Frontal cortex (tissue), 3 donors: ENCODE measurements at regions not wholly inside any gene's neighbourhood (a gene's known extent, or its start where the extent isn't known, plus 50 kb on each side); places are given as distances from the start of the nearest gene placed in this dataset.
"Not testable (repeated sequence)": the region's sequence is repeated elsewhere in the genome, so short reads cannot be mapped to it uniquely, and the experiment has no call there.

Experiments
- DNase-seq, 2 donors: peaks; one replicate each; pipeline ENCODE4 v3.0.0; 2012; ENCODE audit warnings: low spot score in 2 of 2
- FAIRE-seq: peaks from 2 replicates; lab custom pipeline; 2012; peaks lifted over from hg19 to GRCh38; lab: Jason Lieb, UNC
- donor health status: control.
- donor health status: control.
- donor health status: control.

- DNase-seq (no peak), FAIRE-seq (no peak)
Measured at GRCh38 chr14:58964598-58964928, 223.9 kb upstream of the DAAM1 start.

GRCh38 chr14:58965601-58966000 lies 222.9 kb upstream of the DAAM1 start:
- DNase-seq (no peak), FAIRE-seq (no peak)

DNA sequence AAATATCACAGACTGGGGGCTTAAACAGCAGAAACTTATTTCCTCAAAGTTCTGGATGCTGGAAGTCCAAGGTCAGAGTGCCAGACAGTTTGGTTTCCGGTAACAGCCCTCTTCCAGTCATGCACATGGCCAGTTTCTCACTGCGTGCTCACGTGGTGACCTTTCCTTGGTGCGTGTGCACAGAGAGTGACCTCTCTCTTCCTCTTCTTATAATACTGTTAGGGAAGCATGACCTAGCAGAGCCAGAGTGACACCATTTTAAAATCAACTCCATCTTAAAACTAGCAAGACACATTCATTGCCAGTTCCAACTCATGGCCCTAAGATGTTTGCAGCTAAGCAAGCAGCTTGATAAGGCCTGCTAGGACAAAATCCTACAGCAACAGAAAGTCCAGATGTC lies 221.5 kb upstream of the DAAM1 start:
- no peak for DNase-seq
- FAIRE-seq, result no peak

DNA sequence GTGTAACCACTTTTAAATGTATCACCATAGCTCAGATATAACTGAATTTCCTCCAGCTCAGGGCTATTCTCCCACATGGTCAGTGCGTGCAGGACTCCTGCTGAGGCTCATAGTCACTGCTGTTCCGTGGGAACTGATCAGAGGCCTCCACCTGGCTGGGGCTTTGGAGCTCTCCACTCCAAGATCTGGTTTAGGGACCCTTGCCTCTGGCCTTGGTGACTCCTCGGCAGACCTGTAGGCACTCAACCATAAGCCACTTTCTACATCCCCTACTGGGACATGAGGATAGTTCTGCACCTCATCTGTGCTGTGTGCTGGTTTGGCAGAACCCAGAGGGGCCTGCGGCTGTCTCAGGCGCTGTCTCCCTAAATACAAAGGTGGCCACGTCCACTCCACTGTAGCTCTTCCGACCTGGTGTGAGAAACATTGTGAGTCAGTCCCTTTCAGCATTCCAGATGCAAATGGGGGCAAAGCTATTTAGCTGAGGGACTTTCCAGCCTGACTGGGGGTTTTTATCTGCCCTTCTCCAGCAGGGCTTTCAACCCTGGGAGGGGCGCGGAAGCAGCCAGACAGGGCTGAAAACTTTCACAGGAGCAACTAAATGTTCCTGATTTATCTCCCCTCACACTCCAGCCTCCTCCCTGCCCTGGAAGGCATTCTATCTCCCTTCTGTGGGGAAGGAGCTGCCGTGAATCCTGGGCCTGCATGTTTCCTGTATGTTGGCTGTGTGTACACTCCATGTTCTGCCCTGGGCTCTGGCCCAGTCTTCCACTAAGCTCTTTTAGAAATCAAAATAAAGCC lies 218.3 kb upstream of the DAAM1 start:
- DNase-seq (no peak), FAIRE-seq (no peak)

DNA sequence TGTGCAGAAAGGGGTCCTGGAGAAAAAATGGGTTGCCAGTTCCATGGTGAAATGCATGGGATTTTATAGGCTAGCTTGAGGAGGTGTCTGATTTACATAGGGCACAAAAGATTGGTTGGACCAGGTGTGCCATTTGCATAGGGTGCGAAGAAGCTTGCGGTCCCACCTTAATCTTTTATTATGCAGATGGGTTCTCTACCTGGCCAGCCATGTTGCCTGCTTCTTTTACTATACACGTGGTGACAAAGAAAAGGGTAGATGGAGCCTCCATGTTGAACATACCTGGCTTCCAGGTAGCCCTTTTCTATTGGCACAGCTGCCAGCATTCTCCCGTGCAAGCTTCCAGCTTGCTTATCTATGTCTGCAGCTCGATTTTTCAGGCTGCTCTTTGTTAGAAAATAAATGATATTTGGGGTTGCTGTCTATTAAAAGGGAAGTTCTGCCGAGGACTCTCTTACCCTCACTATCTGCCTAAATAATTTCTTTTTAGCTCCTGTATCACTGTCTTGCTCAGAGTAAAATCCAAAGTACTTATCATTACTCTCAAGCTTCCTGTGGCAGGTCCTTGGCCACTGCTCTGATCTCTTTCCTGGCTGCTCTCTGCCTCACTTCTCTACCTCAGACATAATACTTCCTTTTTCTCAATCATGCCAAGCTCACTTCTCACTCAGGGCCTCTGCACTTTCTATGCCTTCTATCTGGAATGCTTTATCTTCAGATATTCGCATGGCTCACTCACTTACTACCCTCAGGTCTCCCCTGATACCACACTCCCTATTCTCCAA lies 216.0 kb upstream of the DAAM1 start:
- no peak for FAIRE-seq
- no peak for DNase-seq

- FAIRE-seq, result no peak
- no peak for DNase-seq
Measured at GRCh38 chr14:58977366-58977765, 211.1 kb upstream of the DAAM1 start.

DNA sequence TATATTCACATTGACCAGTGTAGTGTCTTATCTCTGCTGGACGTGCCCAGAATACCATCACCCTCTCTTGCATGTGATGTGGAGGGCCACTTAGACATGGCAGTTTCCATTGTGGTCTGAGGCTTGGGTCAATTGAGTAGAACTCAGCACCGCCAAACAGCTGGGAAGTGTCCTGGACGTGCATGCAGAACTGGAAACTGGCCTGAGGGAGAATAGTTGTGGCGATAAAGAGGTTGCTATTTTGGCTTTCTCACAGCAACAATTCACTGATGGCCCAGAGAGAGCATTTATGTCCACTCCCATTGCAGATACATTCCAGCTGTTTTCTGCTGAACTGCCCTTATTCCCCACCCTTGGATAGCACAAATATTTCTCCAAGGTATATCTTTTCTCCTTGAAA lies 210.1 kb upstream of the DAAM1 start:
- DNase-seq, result no peak
- FAIRE-seq, result no peak

DNA sequence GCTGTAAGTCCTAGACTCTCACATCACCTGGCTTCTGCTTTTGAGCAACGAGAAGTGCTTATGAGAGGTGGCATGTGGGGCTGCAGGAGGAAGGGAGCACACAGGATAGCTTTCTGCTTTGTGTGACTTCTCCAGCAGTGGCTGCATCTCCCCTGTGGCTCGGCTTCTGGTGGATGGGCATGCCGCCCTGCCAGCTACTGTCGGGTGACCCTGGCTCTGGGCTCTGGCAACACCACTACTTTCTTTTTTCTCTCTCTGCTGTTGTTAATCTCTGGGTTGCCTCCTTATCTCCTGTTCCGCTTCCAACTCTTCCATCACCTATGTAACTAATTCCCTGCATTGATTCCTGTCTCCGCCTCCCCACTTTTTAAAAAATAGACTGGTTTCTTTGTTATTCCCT lies 209.1 kb upstream of the DAAM1 start:
- no peak for FAIRE-seq
- no peak for DNase-seq

DNA sequence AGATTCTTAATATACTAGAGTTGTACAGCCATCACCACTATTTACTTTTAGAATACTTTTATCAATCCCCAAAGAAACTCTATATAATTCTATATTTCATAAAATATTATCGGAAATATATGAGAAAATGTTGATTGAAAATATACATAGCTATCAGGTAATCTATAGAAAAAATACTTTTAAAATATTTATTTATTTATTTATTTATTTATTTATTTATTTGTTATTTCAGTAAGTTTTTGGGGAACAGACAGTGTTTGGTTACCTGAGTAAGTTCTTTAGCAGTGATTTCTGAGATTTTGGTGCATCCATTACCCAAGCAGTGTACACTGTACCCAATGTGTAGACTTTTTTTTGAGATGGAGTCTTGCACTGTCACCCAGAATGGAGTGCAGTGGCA lies 206.6 kb upstream of the DAAM1 start:
- no peak for DNase-seq
- FAIRE-seq, result peak; percentile 91

- FAIRE-seq (no peak), DNase-seq (no peak)
Measured at GRCh38 chr14:58985786-58986185, 202.7 kb upstream of the DAAM1 start.

DNA sequence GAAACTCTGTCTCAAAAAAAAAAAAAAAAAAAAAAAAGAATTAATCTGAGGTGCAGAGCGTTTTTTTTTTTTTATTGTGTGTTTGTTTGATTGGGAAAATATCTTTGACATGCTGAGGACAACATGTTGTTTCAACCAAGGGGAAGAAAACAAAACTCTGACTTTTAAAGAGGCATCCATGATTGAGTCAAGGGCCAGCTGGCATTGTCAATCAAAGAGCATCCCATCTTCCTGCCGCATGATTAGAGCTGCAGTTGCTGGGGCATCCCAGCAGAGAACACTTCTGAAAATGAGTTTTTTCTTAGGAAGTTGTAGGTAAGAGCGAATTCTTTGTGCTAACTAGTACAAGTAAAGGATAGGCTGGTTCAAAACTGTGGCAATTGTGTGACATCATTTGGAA lies 200.9 kb upstream of the DAAM1 start:
- DNase-seq (no peak), FAIRE-seq (no peak)

DNA sequence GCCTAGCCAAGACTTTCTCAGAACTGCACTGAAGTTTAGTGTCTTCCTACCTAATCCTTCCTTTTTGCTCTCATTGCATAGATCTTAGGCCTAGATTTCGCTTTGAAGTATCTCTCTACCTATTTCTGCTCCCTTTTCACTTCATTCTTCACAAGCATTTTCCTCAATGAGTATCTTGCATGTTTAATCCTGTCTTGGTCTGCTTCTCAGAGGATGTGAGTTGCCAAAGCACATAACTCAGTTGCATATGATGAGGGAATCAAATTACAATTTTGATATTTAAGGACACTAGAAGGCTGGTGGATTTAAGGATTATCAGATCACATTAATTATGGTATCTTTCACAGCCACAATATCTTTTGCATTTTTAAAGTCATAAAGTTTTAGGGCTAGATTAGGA lies 195.5 kb upstream of the DAAM1 start:
- FAIRE-seq, result no peak

GRCh38 chr14:58994130-58994529 lies 194.3 kb upstream of the DAAM1 start:
- no peak for FAIRE-seq

More for the DNA sequence above, 195.5 kb upstream of the DAAM1 start:
- no peak for DNase-seq

GRCh38 chr14:59004012-59004411 lies 184.5 kb upstream of the DAAM1 start:
- DNase-seq, result no peak
- FAIRE-seq, result no peak

More at GRCh38 chr14:58994130-58994529, 194.3 kb upstream of the DAAM1 start:
- DNase-seq, result no peak

DNA sequence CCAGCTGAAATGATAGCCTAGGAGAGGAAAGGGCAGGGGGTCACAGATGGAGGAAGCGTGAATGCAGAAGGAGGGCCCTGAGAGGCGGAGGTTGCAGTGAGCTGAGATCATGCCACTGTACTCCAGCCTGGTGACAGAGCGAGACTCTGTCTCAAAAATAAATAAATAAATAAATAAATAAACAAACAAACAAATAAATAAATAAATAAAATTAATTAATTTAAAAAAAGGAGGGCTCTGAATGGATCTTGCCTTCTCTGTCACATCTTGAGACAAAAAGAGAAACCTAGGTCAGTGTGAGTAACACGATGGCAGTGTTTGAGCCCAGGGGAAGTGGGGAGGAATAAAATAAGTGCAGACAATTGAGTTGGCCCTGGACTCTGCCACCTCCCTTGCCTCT lies 182.3 kb upstream of the DAAM1 start:
- not testable (repeated sequence) for FAIRE-seq, DNase-seq

GRCh38 chr14:59009967-59010366 lies 178.5 kb upstream of the DAAM1 start:
- DNase-seq (no peak), FAIRE-seq (no peak)

DNA sequence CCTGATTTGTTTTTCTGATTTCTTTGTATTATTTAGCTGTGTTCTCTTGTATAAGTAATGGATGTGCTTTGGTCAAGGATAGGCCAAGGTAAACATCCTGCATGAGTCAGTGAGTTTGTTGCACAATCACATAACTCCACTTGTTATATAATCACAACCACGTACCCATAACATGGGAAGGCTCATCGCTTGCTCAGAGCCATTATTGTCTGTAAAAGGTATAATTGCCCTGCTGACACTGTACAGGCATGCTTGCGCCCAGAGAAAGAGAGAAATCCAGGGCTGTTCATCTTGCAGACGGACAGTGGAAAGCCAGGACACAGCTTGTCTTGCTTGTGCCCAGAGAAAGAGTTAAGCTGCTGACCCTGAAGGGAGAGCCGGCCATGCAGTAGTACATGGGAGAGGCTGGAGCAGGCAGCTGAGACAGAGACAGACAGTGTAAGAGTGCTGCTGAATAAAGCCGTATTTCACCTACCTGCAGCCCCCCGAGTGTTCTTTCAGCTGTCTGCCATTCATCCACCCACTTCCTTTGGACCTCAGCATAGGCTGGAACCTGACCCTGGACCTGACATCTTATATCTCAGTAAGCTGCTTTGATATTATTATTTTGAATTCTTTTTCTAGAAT lies 174.7 kb upstream of the DAAM1 start:
- DNase-seq (no peak), FAIRE-seq (no peak)

DNA sequence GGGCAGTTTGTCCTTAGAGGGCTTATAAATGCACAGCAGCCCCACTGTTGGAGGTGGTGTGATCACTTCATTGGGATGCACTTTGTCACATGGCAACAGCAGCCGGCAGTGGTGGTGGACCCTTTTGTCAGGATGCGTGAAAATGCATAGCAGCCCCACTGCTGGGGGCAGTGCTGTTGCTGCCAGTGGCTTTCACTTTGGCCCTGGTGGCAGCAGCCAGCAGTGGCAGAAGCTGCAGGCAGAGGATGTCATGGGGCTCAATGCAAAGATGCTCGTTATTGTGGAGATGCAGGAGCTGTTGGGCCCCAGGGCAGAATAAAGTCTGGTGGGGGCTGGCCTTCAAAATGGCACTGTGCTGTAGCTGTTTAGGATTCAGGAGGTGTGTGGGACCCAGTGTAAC lies 173.0 kb upstream of the DAAM1 start:
- no peak for FAIRE-seq
- no peak for DNase-seq

DNA sequence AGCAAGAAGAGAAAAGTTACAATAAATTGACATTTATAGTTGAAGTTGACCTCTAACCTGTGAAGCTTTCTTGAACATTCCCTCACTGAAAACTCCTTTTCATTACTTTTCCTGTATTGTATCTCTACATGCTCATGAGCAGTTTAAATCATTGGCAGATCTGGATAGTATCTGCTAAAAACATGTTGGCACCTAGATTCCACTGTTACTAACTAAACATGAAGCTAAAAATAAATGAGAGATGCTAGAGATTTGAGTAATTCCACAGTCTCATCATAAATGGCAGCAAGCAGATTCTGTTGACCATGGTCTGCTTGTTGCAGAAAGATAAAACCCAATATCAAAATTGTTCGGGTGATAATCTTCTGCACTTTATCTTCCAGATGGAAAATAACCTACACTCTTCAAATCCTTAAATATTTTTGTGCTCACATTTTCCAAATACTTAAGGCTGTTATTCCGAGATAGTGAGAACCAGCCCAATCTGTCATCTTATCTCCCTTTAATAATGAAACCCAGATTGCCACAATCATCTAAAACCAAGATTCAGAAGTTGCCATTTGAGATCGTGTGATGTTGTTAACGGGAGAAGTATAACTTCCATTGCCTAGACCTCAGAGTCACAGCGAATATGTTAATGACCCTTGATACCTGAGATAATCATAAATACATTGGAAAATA lies 171.0 kb upstream of the DAAM1 start:
- FAIRE-seq (no peak), DNase-seq (no peak)

DNA sequence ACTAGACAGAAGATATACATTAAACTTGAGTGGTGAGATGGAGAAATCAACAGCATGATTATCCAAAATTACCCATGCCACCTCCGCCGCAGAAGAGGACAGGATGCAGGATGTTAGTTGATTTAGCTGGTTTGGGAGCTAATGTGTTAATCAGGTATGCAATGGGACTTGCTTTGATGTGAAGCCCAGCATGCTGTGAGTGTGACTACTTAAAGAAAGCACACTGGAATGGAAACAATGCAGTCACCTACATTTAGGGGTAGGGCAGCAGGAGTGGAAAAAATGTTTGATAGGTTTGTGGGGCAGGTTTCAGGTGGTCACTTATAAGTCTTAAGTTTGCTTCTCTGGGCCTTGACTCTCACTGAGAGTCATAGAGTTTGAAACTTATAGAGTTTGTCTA lies 170.0 kb upstream of the DAAM1 start:
- FAIRE-seq, result no peak
- DNase-seq, result no peak

GRCh38 chr14:59018978-59019377 lies 169.5 kb upstream of the DAAM1 start:
- no peak for FAIRE-seq
- no peak for DNase-seq
